ENCODE measurements at regions not wholly inside any gene's neighbourhood (a gene's known extent, or its start where the extent isn't known, plus 50 kb on each side); places are given as distances from the start of the nearest gene placed in this dataset.

DNA sequence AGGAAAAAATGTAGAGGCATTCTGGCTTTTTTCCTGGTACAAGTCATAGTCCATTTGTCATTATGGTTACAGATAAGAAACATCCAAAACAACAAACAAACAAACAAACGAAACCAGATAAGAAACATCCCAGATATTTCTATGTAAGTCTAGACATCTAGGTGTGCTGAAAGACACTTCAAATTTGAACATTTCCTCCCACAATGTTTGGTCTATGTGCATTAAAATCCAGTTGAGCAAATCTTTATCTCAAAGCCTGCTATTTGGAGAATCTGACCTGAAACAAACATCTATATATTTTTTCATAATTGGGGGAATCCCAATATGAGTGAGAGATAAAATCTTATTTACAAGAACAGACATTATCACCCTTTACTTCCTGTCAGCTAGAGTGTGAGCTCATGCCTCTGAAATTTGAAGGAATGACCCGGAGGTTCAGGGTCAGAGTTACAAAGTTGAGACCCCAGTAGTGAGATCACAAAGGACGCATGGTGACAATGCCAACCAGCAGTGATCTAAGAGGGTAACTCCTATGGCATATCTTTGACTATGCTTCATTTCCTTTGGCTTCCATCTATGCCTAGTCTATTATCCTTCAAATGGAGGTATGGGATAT, 182.9 kb upstream of the ATP1B1 start:
- no peaks in the 10 kb centered on the region for H3K27me3 Mint-ChIP-seq
- H3K4me1 Mint-ChIP-seq (ENCODE audit: low read depth) = no peaks in the 10 kb centered on the region
- H3K36me3 Mint-ChIP-seq (ENCODE audit: low read depth) = no peaks in the 10 kb centered on the region

GRCh38 chr1:168924976-168925375, 181.5 kb upstream of the ATP1B1 start:
- no peak overlapping the region for H3K4me3 Mint-ChIP-seq
- intact Hi-C loops (cut with micrococcal nuclease) = no loop called here
- H3K9me3 Mint-ChIP-seq = no peaks in the 10 kb centered on the region

More for the DNA sequence above, 182.9 kb upstream of the ATP1B1 start:
- Mint-ChIP-seq H3K27ac (no peak overlapping the region), H3K4me3 (no peak overlapping the region), H3K9me3 (no peaks in the 10 kb centered on the region)
- intact Hi-C loops (cut with micrococcal nuclease) = no loop called here

DNA sequence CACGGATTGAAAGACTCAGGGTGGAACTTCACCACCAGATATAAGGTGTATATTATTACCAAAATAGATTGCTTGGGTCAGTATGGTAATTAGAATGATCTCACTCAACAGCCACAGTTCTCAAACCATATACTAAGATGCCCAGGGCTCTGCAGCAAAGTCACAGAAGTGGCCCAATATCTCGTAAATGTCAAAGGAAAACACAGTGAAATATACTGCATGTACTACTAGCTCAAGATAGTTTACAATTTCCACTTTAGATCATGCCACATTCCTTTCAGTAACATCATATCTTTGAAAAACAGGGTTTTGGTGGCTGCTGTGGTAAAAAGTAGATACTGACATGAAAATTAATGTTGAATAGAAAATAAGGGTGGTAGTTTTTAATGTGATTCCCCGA, 180.3 kb upstream of the ATP1B1 start:
- H3K4me1 Mint-ChIP-seq (ENCODE audit: low read depth) = no peaks in the 10 kb centered on the region
- no peaks in the 10 kb centered on the region for H3K36me3 Mint-ChIP-seq (ENCODE audit: low read depth)
- intact Hi-C loops (cut with micrococcal nuclease) = no loop called here
- no peaks in the 10 kb centered on the region for H3K9me3 Mint-ChIP-seq
- H3K4me3 Mint-ChIP-seq = no peak overlapping the region
- H3K27ac Mint-ChIP-seq = no peak overlapping the region
- H3K27me3 Mint-ChIP-seq = no peaks in the 10 kb centered on the region

More at GRCh38 chr1:168924976-168925375, 181.5 kb upstream of the ATP1B1 start:
- Mint-ChIP-seq H3K27me3 (no peaks in the 10 kb centered on the region), H3K27ac (no peak overlapping the region), H3K4me1 (ENCODE audit: low read depth) (no peaks in the 10 kb centered on the region), H3K36me3 (ENCODE audit: low read depth) (no peaks in the 10 kb centered on the region)

DNA sequence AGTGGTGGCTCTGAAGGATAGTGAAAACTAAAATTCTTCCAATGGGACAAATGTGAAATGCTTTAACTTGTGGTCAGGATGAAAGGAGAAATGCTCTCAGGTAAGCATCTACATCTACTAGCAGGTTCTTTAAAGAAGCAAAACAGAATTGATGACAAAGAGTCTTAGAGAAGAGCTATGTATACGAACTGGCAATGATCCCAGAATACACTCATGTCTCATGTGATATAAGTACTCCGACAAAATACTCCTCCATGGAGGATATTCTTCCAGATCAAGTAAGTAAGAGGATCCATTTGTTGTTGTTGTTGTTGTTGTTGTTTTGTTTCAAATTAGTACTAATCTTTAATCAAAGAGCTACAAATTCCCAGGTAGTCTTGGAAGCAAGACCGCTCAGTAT, 174.0 kb upstream of the ATP1B1 start:
- no peak overlapping the region for H3K27ac Mint-ChIP-seq
- H3K36me3 Mint-ChIP-seq (ENCODE audit: low read depth) = no peaks in the 10 kb centered on the region
- intact Hi-C loops (cut with micrococcal nuclease) = no loop called here
- H3K4me3 Mint-ChIP-seq = no peak overlapping the region
- no peaks in the 10 kb centered on the region for H3K9me3 Mint-ChIP-seq
- H3K27me3 Mint-ChIP-seq = no peaks in the 10 kb centered on the region
- H3K4me1 Mint-ChIP-seq (ENCODE audit: low read depth) = no peaks in the 10 kb centered on the region

GRCh38 chr1:168933141-168933805, 173.2 kb upstream of the ATP1B1 start:
- Mint-ChIP-seq H3K9me3 (no peaks in the 10 kb centered on the region), H3K27ac (no peak overlapping the region), H3K4me3 (no peak overlapping the region), H3K36me3 (ENCODE audit: low read depth) (no peaks in the 10 kb centered on the region), H3K4me1 (ENCODE audit: low read depth) (no peaks in the 10 kb centered on the region), H3K27me3 (no peaks in the 10 kb centered on the region)
- intact Hi-C loops (cut with micrococcal nuclease) = no loop called here

- H3K9me3 Mint-ChIP-seq = no peaks in the 10 kb centered on the region
- intact Hi-C loops (cut with micrococcal nuclease) = no loop called here
- H3K4me1 Mint-ChIP-seq (ENCODE audit: low read depth) = no peaks in the 10 kb centered on the region
- no peak overlapping the region for H3K4me3 Mint-ChIP-seq
- peaks cover 2% of the 10 kb centered on the region for H3K27me3 Mint-ChIP-seq
- H3K27ac Mint-ChIP-seq = no peak overlapping the region
- H3K36me3 Mint-ChIP-seq (ENCODE audit: low read depth) = no peaks in the 10 kb centered on the region
These were observed 167.2 kb upstream of the ATP1B1 start for GRCh38 chr1:168939110-168939946.

DNA sequence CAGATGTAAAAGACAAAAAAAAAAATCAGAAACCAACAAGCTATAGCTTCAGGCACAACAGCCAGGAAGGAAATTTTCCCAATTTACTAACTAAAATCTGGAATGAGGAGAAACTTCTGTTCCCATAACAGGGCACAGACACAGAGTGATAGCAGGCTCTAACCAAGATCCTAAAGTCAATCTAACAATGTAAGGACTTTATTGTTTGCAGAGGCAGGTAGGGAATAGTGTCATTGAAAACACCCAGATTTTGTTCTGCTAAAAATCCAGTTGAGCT, 166.6 kb upstream of the ATP1B1 start:
- H3K4me3 Mint-ChIP-seq = no peak overlapping the region
- H3K27ac Mint-ChIP-seq = no peak overlapping the region
- H3K9me3 Mint-ChIP-seq = no peaks in the 10 kb centered on the region
- peaks cover 2% of the 10 kb centered on the region for H3K27me3 Mint-ChIP-seq
- intact Hi-C loops (cut with micrococcal nuclease) = no loop called here
- H3K36me3 Mint-ChIP-seq (ENCODE audit: low read depth) = no peaks in the 10 kb centered on the region
- no peaks in the 10 kb centered on the region for H3K4me1 Mint-ChIP-seq (ENCODE audit: low read depth)

DNA sequence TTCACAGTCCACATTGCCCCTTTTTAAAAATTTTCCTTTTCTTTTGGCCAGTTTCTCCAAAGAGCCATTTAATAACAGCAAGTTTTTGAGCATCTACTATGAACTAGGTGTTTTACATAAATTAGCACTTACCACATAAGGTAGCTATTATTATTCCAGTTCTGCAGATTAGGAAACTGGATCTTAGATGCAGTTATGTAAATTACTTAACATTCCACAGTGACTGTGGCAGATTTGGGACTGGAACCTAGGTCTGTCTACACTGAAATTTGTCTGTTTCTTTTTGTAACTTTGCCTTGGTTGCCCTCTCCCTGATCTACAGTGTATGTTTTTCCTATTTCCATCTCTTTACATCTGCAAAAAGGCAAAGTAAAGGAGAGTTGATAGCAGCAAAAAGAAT, 164.8 kb upstream of the ATP1B1 start:
- intact Hi-C loops (cut with micrococcal nuclease) = no loop called here
- no peaks in the 10 kb centered on the region for H3K36me3 Mint-ChIP-seq (ENCODE audit: low read depth)
- H3K4me3 Mint-ChIP-seq = no peak overlapping the region
- no peak overlapping the region for H3K27ac Mint-ChIP-seq
- H3K9me3 Mint-ChIP-seq = no peaks in the 10 kb centered on the region
- H3K4me1 Mint-ChIP-seq (ENCODE audit: low read depth) = no peaks in the 10 kb centered on the region
- peaks cover 6% of the 10 kb centered on the region for H3K27me3 Mint-ChIP-seq

- intact Hi-C loops (cut with micrococcal nuclease) = no loop called here
- Mint-ChIP-seq H3K9me3 (no peaks in the 10 kb centered on the region), H3K4me3 (no peak overlapping the region), H3K36me3 (ENCODE audit: low read depth) (no peaks in the 10 kb centered on the region), H3K27me3 (peaks cover 6% of the 10 kb centered on the region), H3K4me1 (ENCODE audit: low read depth) (no peaks in the 10 kb centered on the region), H3K27ac (no peak overlapping the region)
These were observed 164.3 kb upstream of the ATP1B1 start for GRCh38 chr1:168942165-168942564.

GRCh38 chr1:168945870-168946269, 160.6 kb upstream of the ATP1B1 start:
- intact Hi-C loops (cut with micrococcal nuclease) = no loop called here
- Mint-ChIP-seq H3K27ac (no peak overlapping the region), H3K36me3 (ENCODE audit: low read depth) (no peaks in the 10 kb centered on the region), H3K4me3 (no peak overlapping the region), H3K4me1 (ENCODE audit: low read depth) (no peaks in the 10 kb centered on the region), H3K9me3 (no peaks in the 10 kb centered on the region), H3K27me3 (peaks cover 6% of the 10 kb centered on the region)

- Mint-ChIP-seq H3K27ac (no peak overlapping the region), H3K9me3 (no peaks in the 10 kb centered on the region), H3K4me1 (ENCODE audit: low read depth) (no peaks in the 10 kb centered on the region), H3K4me3 (no peak overlapping the region), H3K27me3 (peaks cover 6% of the 10 kb centered on the region), H3K36me3 (ENCODE audit: low read depth) (no peaks in the 10 kb centered on the region)
- intact Hi-C loops (cut with micrococcal nuclease) = no loop called here
These were observed 159.4 kb upstream of the ATP1B1 start for GRCh38 chr1:168947041-168947440.

DNA sequence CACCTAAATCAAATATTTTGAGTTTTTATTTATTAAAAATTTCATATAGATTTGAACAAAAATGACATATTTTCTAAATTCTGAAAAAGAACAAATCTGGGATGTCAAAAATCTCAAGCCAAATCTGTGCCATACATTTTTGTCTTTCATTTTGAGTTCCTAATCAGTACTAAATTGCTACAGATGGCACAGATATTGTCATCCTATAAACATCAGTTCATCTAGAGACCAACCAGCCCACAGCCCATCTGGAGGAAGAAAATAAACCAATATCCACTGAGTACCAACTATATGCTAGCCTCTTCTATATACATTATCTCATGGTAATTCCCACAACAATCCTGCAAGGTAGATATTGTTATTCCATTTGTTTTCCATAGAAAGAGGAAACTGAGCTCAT, 156.8 kb upstream of the ATP1B1 start:
- intact Hi-C loops (cut with micrococcal nuclease) = no loop called here
- no peaks in the 10 kb centered on the region for H3K36me3 Mint-ChIP-seq (ENCODE audit: low read depth)
- H3K9me3 Mint-ChIP-seq = no peaks in the 10 kb centered on the region
- no peak overlapping the region for H3K4me3 Mint-ChIP-seq
- H3K27ac Mint-ChIP-seq = no peak overlapping the region
- H3K4me1 Mint-ChIP-seq (ENCODE audit: low read depth) = no peaks in the 10 kb centered on the region
- peaks cover 4% of the 10 kb centered on the region for H3K27me3 Mint-ChIP-seq

GRCh38 chr1:168957818-168958217, 148.7 kb upstream of the ATP1B1 start:
- intact Hi-C loops (cut with micrococcal nuclease) = no loop called here
- Mint-ChIP-seq H3K4me1 (ENCODE audit: low read depth) (no peaks in the 10 kb centered on the region), H3K36me3 (ENCODE audit: low read depth) (no peaks in the 10 kb centered on the region), H3K4me3 (no peak overlapping the region), H3K9me3 (no peaks in the 10 kb centered on the region), H3K27me3 (peaks cover 3% of the 10 kb centered on the region), H3K27ac (no peak overlapping the region)

DNA sequence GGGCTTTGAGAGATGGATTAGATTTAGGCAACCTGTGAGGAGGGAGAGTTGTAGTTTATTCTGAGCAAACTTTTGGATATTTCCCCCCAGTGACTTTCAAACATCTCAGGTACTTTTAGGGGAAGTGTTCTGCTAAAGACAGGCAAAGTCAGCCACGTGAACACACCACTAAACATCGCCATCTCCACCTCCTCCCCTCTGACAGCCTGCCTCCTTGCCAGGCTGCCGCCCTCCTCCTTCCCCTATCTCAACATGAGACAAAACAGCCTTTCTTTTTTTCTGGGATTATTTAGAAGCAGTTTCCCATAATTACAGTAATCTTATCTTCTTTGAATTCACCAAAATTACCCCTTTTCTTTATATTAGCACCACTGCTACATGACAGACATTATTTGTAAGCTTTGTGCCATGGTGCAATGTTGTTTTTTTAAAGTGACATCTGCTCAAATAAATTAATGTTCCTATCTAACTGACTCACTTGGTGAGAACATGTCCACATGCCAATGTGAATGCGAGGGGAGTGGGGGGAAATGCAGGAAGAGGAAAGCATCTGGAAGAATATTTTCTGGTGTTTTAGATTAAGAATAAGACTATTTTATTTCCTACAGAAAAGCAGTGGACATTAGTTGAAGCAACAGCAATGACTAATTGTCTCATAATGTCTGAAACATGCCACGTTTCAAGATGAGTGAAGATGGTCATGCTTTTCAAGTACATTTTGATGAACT, 147.8 kb upstream of the ATP1B1 start:
- H3K27ac Mint-ChIP-seq = no peak overlapping the region

More for the DNA sequence above, 147.8 kb upstream of the ATP1B1 start:
- intact Hi-C loops (cut with micrococcal nuclease) = no loop called here
- peaks cover 3% of the 10 kb centered on the region for H3K27me3 Mint-ChIP-seq
- no peaks in the 10 kb centered on the region for H3K9me3 Mint-ChIP-seq
- no peaks in the 10 kb centered on the region for H3K4me1 Mint-ChIP-seq (ENCODE audit: low read depth)
- no peaks in the 10 kb centered on the region for H3K36me3 Mint-ChIP-seq (ENCODE audit: low read depth)
- no peak overlapping the region for H3K4me3 Mint-ChIP-seq
